ENCODE measurements at regions not wholly inside any gene's neighbourhood (a gene's known extent, or its start where the extent isn't known, plus 50 kb on each side); places are given as distances from the start of the nearest gene placed in this dataset.
"Not testable (repeated sequence)": the region's sequence is repeated elsewhere in the genome, so short reads cannot be mapped to it uniquely, and the experiment has no call there.

- H3K36me3 ChIP-seq (ENCODE audit: insufficient read depth, low read length) = no peaks in the 10 kb centered on the region
- H3K27ac ChIP-seq (ENCODE audit: low read depth, low read length) = no peak overlapping the region
- no peak overlapping the region for H3K4me2 ChIP-seq (ENCODE audit: insufficient read depth, low read length)
- no peak for DNase-seq (ENCODE audit: insufficient read length, low spot score, missing footprints)
- H3K79me2 ChIP-seq (ENCODE audit: insufficient read depth, low read length) = no peaks in the 10 kb centered on the region
- no peaks in the 10 kb centered on the region for H3K9me3 ChIP-seq (ENCODE audit: low read depth, low read length)
- H4K20me1 ChIP-seq (ENCODE audit: insufficient read depth, low read length) = no peaks in the 10 kb centered on the region
- no peaks in the 10 kb centered on the region for H3K27me3 ChIP-seq (ENCODE audit: insufficient read depth, low read length)
- H3K4me3 ChIP-seq (ENCODE audit: insufficient read depth, low read length) = no peak overlapping the region
- peaks cover 3% of the 10 kb centered on the region for H3K4me1 ChIP-seq (ENCODE audit: insufficient read depth, low read length)
- no peak for TF ChIP-seq CTCF (IDR thresholded peaks at IDR 0.05; ENCODE audit: extremely low read depth, low read depth, low read length)
- H2AFZ ChIP-seq (ENCODE audit: low read length) = no peak overlapping the region
Measured at GRCh38 chr6:151180330-151181048, 59.3 kb upstream of the AKAP12 start.

GRCh38 chr6:151181706-151182363 is 57.9 kb upstream of the AKAP12 start:
- no peaks in the 10 kb centered on the region for H3K27me3 ChIP-seq (ENCODE audit: insufficient read depth, low read length)
- no peaks in the 10 kb centered on the region for H3K9me3 ChIP-seq (ENCODE audit: low read depth, low read length)
- no peak for TF ChIP-seq CTCF (IDR thresholded peaks at IDR 0.05; ENCODE audit: extremely low read depth, low read depth, low read length)
- no peak overlapping the region for H3K4me3 ChIP-seq (ENCODE audit: insufficient read depth, low read length)
- H3K79me2 ChIP-seq (ENCODE audit: insufficient read depth, low read length) = no peaks in the 10 kb centered on the region
- H3K4me1 ChIP-seq (ENCODE audit: insufficient read depth, low read length) = peaks cover 3% of the 10 kb centered on the region
- H3K27ac ChIP-seq (ENCODE audit: low read depth, low read length) = no peak overlapping the region
- no peak for DNase-seq (ENCODE audit: insufficient read length, low spot score, missing footprints)
- no peak overlapping the region for H3K4me2 ChIP-seq (ENCODE audit: insufficient read depth, low read length)
- H2AFZ ChIP-seq (ENCODE audit: low read length) = no peak overlapping the region
- H4K20me1 ChIP-seq (ENCODE audit: insufficient read depth, low read length) = no peaks in the 10 kb centered on the region
- H3K36me3 ChIP-seq (ENCODE audit: insufficient read depth, low read length) = no peaks in the 10 kb centered on the region

DNA sequence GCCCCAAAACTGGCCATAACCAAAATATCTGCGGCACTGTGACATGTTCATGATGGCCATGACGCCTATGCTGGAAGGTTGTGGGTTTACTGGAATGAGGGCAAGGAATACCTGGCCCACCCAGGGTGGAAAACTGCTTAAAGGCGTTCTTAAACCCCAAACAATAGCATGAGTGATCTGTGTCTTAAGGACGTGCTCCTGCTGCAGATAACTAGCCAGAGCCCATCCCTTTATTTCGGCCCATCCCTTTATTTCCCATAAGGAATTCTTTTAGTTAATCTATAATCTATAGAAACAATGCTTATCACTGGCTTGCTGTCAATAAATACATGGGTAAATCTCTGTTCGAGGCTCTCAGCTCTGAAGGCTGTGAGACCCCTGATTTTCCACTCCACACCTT is 56.8 kb upstream of the AKAP12 start:
- not testable (repeated sequence) for H3K9me3 ChIP-seq (ENCODE audit: low read depth, low read length); H3K36me3 ChIP-seq (ENCODE audit: insufficient read depth, low read length); H3K79me2 ChIP-seq (ENCODE audit: insufficient read depth, low read length); H2AFZ ChIP-seq (ENCODE audit: low read length); H3K4me2 ChIP-seq (ENCODE audit: insufficient read depth, low read length); H3K27me3 ChIP-seq (ENCODE audit: insufficient read depth, low read length); H3K4me3 ChIP-seq (ENCODE audit: insufficient read depth, low read length); DNase-seq (ENCODE audit: insufficient read length, low spot score, missing footprints); H3K27ac ChIP-seq (ENCODE audit: low read depth, low read length); H3K4me1 ChIP-seq (ENCODE audit: insufficient read depth, low read length); H4K20me1 ChIP-seq (ENCODE audit: insufficient read depth, low read length)

DNA sequence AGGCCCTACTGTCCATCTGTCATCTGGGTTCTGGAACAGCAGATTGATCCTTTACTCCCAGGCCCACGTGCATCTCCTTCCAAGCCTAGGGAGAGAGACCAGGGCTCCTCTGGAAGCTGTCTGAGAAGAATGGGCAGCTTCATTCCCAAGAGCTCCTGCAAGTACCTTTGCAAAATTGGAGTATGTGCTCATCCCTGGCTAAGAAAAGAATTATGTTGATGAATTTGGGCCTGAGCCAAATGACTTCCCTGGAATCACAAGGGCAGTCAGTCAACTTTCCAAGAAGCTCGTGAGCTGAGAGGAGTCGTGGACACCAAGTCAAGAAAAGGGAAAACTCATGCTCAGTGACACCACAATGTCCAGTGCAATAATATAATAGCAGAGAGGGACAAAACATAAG is 54.6 kb upstream of the AKAP12 start:
- H3K27me3 ChIP-seq (ENCODE audit: insufficient read depth, low read length) = no peaks in the 10 kb centered on the region
- H2AFZ ChIP-seq (ENCODE audit: low read length) = no peak overlapping the region
- H3K4me2 ChIP-seq (ENCODE audit: insufficient read depth, low read length) = no peak overlapping the region
- no peaks in the 10 kb centered on the region for H3K4me1 ChIP-seq (ENCODE audit: insufficient read depth, low read length)
- no peaks in the 10 kb centered on the region for H3K9me3 ChIP-seq (ENCODE audit: low read depth, low read length)
- H4K20me1 ChIP-seq (ENCODE audit: insufficient read depth, low read length) = no peaks in the 10 kb centered on the region
- DNase-seq (ENCODE audit: insufficient read length, low spot score, missing footprints) = no peak
- no peaks in the 10 kb centered on the region for H3K79me2 ChIP-seq (ENCODE audit: insufficient read depth, low read length)
- TF ChIP-seq CTCF (IDR thresholded peaks at IDR 0.05; ENCODE audit: extremely low read depth, low read depth, low read length) = no peak
- H3K27ac ChIP-seq (ENCODE audit: low read depth, low read length) = no peak overlapping the region
- no peak overlapping the region for H3K4me3 ChIP-seq (ENCODE audit: insufficient read depth, low read length)
- no peaks in the 10 kb centered on the region for H3K36me3 ChIP-seq (ENCODE audit: insufficient read depth, low read length)

Data from osteoblast (primary cell).